ENCODE measurements at regions not wholly inside any gene's neighbourhood (a gene's known extent, or its start where the extent isn't known, plus 50 kb on each side); places are given as distances from the start of the nearest gene placed in this dataset.

DNA sequence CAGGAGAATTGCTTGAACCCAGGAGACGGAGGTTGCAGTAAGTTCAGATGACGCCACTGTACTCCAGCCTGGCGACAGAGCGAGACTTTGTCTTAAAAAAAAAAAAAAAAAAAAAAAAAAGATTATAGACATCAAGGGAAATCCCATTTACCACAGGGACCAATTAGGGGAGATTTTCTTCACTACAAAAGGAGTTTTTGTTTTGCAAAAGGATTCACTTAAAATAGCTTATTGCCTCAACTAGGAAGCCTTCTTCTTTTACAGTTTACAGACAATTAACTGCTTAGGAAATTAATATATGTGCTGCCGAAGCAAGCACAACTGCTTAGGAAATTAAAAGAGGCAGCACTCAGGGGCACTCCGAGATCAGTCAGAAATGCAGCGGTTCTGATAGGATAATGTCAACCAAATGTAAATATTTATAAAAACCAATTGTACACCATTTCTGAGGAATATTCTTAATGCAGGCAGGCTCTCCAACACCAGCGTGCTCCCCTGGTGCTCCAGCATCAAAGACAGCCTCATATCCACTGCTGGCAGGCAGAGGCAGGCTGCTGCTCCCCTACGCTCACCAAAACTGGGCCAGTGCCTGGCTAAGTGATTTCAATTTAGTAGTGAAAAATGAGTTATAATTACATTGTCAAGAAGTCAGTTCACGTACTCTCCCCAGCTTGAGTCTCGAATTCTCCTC is 107.9 kb upstream of the RAB4A start:
- TF ChIP-seq CTCF (IDR thresholded peaks at IDR 0.05) (no peak), POLR2A (IDR thresholded peaks at IDR 0.05) (no peak)
